ENCODE measurements at regions not wholly inside any gene's neighbourhood (a gene's known extent, or its start where the extent isn't known, plus 50 kb on each side); places are given as distances from the start of the nearest gene placed in this dataset.

GRCh38 chr13:34065928-34066327 lies 248.0 kb downstream of the RFC3 start:
- no peak for TF ChIP-seq CTCF (IDR thresholded peaks at IDR 0.05)
- TF ChIP-seq EP300 (IDR thresholded peaks at IDR 0.05): no peak
- no peak for TF ChIP-seq POLR2AphosphoS5 (IDR thresholded peaks at IDR 0.05)
- TF ChIP-seq POLR2A (IDR thresholded peaks at IDR 0.05): no peak

All from gastroesophageal sphincter (tissue), 3 donors.